SU-DHL-6 (cell line): ENCODE measurements at regions not wholly inside any gene's neighbourhood (a gene's known extent, or its start where the extent isn't known, plus 50 kb on each side); places are given as distances from the start of the nearest gene placed in this dataset.
"Not testable (repeated sequence)": the region's sequence is repeated elsewhere in the genome, so short reads cannot be mapped to it uniquely, and the experiment has no call there.

Experiments
- H2AFZ ChIP-seq: fragments of 200-600 bp; sonication (generic); 2 replicates; pipeline ENCODE4 v1.6.1; 2014; ENCODE audit warnings: low read depth, mild to moderate bottlenecking, moderate library complexity, mixed read lengths, antibody characterized with exemption, low read length; ENCODE audit not compliant: severe bottlenecking
- H3F3A ChIP-seq: fragments of 200-600 bp; shearing (Covaris generic); 2 replicates; pipeline ENCODE4 v1.6.0; 2016; ENCODE audit warnings: antibody characterized with exemption, mild to moderate bottlenecking; ENCODE audit not compliant: insufficient read depth
- H3K27ac ChIP-seq: fragments of 200-600 bp; sonication (generic); 2 replicates; pipeline ENCODE4 v1.5.1; 2016; ENCODE audit warnings: low read depth, mild to moderate bottlenecking, low read length, moderate library complexity, mixed read lengths
- H3K27me3 ChIP-seq: fragments of 200-600 bp; sonication (generic), shearing (Covaris generic); 2 replicates; pipeline ENCODE4 v1.6.0; 2014; ENCODE audit warnings: mild to moderate bottlenecking, low read length
- H3K36me3 ChIP-seq: fragments of 200-600 bp; sonication (generic); 2 replicates; pipeline ENCODE4 v1.6.1; 2014; ENCODE audit warnings: mild to moderate bottlenecking, low read length, mixed read lengths
- H3K4me2 ChIP-seq: fragments of 300-600, 200-600 bp; shearing (Covaris generic), sonication (generic); 2 replicates; pipeline ENCODE4 v1.6.0; 2014; ENCODE audit warnings: low read length, low read depth, mild to moderate bottlenecking; ENCODE audit not compliant: poor library complexity, severe bottlenecking
- H3K4me3 ChIP-seq: fragments of 200-600 bp; sonication (generic); 2 replicates; pipeline ENCODE4 v1.5.1; 2014; ENCODE audit warnings: antibody characterized with exemption, low read length, mild to moderate bottlenecking, mixed read lengths; ENCODE audit not compliant: insufficient read depth, poor library complexity, severe bottlenecking
- H3K79me2 ChIP-seq: fragments of 200-600 bp; sonication (generic); 2 replicates; pipeline ENCODE4 v1.6.1; 2014; ENCODE audit warnings: mild to moderate bottlenecking, low read length, moderate library complexity; ENCODE audit not compliant: insufficient read depth
- H3K9ac ChIP-seq: fragments of 200-600 bp; sonication (generic); 2 replicates; pipeline ENCODE4 v1.7.0; 2014; ENCODE audit warnings: mild to moderate bottlenecking, low read length
- H3K9me2 ChIP-seq: fragments of 200-600 bp; sonication (generic); replicated peaks from 2 replicates; pipeline ENCODE4 v1.6.1; 2014; ENCODE audit warnings: low read length; ENCODE audit not compliant: insufficient read depth
- H3K9me3 ChIP-seq: fragments of 200-600 bp; sonication (generic); 2 replicates; pipeline ENCODE4 v1.6.1; 2014; ENCODE audit warnings: low read length, mixed read lengths; ENCODE audit not compliant: insufficient read depth
- H4K20me1 ChIP-seq: fragments of 200-600 bp; sonication (generic); 2 replicates; pipeline ENCODE4 v1.6.1; 2014; ENCODE audit warnings: low read depth, mild to moderate bottlenecking, antibody characterized with exemption, low read length, moderate library complexity, mixed read lengths
- CTCF ChIP-seq: fragments of 200-600 bp; sonication (generic); IDR thresholded peaks from one replicate; pipeline ENCODE4 v1.5.1; 2017; ENCODE audit warnings: antibody characterized with exemption, mild to moderate bottlenecking, low read length, moderate library complexity; ENCODE audit not compliant: insufficient read depth, poor library complexity, severe bottlenecking
- EZH2phosphoT487 ChIP-seq: fragments of 200-600 bp; sonication (generic), shearing (Covaris generic); conservative IDR thresholded peaks from 2 replicates; pipeline ENCODE4 v1.6.1; 2018; ENCODE audit warnings: mild to moderate bottlenecking, antibody characterized with exemption, low read length, moderate library complexity, mixed read lengths

GRCh38 chr5:63760965-63761364 is 201.3 kb downstream of the HTR1A start:
- H3K9ac ChIP-seq = no peak overlapping the region
- no peaks in the 10 kb centered on the region for H3K9me2 ChIP-seq
- H3K4me2 ChIP-seq = no peak overlapping the region
- no peak overlapping the region for H2AFZ ChIP-seq
- no peaks in the 10 kb centered on the region for H3K36me3 ChIP-seq
- no peaks in the 10 kb centered on the region for H3F3A ChIP-seq
- H3K27ac ChIP-seq = no peak overlapping the region
- no peaks in the 10 kb centered on the region for H3K79me2 ChIP-seq
- H3K4me3 ChIP-seq = no peak overlapping the region
- H3K27me3 ChIP-seq = no peaks in the 10 kb centered on the region
- H3K9me3 ChIP-seq = no peaks in the 10 kb centered on the region
- H4K20me1 ChIP-seq = no peaks in the 10 kb centered on the region
- TF ChIP-seq EZH2phosphoT487 (no peak), CTCF (no peak)

- H3K36me3 ChIP-seq = no peaks in the 10 kb centered on the region
- H3K27me3 ChIP-seq = no peaks in the 10 kb centered on the region
- H3F3A ChIP-seq = no peaks in the 10 kb centered on the region
- no peak overlapping the region for H3K9ac ChIP-seq
- no peak overlapping the region for H3K4me3 ChIP-seq
- TF ChIP-seq CTCF (no peak), EZH2phosphoT487 (no peak)
- no peaks in the 10 kb centered on the region for H3K79me2 ChIP-seq
- H3K4me2 ChIP-seq = no peak overlapping the region
- no peaks in the 10 kb centered on the region for H3K9me3 ChIP-seq
- H3K27ac ChIP-seq = no peak overlapping the region
- H3K9me2 ChIP-seq = no peaks in the 10 kb centered on the region
- no peak overlapping the region for H2AFZ ChIP-seq
- no peaks in the 10 kb centered on the region for H4K20me1 ChIP-seq
Measured at GRCh38 chr5:63743096-63743798, 219.0 kb downstream of the HTR1A start.

GRCh38 chr5:63732880-63733279 is 229.4 kb downstream of the HTR1A start:
- H3K27ac ChIP-seq, H3K79me2 ChIP-seq, H3K4me2 ChIP-seq, H3K4me3 ChIP-seq, H3K9me3 ChIP-seq, H3K9me2 ChIP-seq, H3F3A ChIP-seq, H3K36me3 ChIP-seq, H2AFZ ChIP-seq, H4K20me1 ChIP-seq, H3K9ac ChIP-seq, H3K27me3 ChIP-seq: not testable (repeated sequence)

- TF ChIP-seq CTCF (no peak), EZH2phosphoT487 (no peak)
- no peak overlapping the region for H3K4me2 ChIP-seq
Measured at GRCh38 chr5:63727583-63727982, 234.7 kb downstream of the HTR1A start.

More at GRCh38 chr5:63727583-63727982, 234.7 kb downstream of the HTR1A start:
- Histone ChIP-seq H3K27ac (no peak overlapping the region), H3K9me2 (no peaks in the 10 kb centered on the region), H3K79me2 (no peaks in the 10 kb centered on the region), H2AFZ (no peak overlapping the region), H3K9ac (no peak overlapping the region), H4K20me1 (no peaks in the 10 kb centered on the region), H3F3A (no peaks in the 10 kb centered on the region), H3K4me3 (no peak overlapping the region), H3K36me3 (no peaks in the 10 kb centered on the region; the same call in 1 of the 2 replicates), H3K27me3 (no peaks in the 10 kb centered on the region), H3K9me3 (no peaks in the 10 kb centered on the region)
